ENCODE measurements at regions not wholly inside any gene's neighbourhood (a gene's known extent, or its start where the extent isn't known, plus 50 kb on each side); places are given as distances from the start of the nearest gene placed in this dataset.

DNA sequence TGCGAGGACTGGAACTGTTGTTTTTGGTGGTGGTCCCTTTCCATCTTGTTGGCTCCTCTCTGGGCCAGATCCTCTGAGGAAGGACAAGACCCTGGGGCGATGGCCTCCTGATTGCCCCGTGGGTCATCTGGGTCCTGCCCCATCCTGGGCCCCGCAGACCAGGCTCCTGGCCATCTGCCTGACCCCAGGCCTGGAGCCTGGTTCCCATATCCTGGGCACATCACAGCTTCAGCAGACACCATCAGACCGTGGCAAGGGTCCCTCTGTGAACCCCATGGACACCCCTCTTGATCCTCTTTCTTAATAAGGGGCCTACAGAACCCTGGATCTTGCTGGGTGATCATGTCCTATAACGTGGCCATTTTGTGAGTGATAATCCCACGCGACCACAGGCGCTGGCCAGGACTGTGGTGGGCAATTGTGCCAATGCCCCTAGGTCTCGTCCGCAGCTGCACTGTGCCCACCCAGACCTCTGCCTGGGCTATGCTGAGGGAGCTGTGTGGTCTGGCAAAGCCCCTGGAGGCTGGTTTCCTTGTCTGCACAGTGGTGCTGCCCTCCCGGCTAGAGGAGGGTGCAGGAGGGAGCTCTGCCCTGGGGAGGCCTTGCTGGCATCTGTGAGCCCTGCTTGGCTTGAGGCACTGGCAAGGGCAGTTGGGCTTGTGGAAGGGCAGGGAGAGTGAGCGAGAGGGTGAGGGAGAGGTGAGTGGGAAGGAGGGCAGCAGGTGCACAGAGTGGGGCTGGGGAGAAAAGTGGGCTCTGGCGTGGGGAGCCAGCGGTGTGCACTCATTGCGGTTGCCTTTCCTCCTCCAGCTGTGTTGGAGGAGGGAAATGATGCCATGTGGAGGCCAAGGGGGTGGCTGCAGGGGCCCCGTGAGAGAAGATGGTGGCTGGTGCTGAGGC lies 53.1 kb upstream of the PRR23E start:
- DNase-seq, result no peak

DNA sequence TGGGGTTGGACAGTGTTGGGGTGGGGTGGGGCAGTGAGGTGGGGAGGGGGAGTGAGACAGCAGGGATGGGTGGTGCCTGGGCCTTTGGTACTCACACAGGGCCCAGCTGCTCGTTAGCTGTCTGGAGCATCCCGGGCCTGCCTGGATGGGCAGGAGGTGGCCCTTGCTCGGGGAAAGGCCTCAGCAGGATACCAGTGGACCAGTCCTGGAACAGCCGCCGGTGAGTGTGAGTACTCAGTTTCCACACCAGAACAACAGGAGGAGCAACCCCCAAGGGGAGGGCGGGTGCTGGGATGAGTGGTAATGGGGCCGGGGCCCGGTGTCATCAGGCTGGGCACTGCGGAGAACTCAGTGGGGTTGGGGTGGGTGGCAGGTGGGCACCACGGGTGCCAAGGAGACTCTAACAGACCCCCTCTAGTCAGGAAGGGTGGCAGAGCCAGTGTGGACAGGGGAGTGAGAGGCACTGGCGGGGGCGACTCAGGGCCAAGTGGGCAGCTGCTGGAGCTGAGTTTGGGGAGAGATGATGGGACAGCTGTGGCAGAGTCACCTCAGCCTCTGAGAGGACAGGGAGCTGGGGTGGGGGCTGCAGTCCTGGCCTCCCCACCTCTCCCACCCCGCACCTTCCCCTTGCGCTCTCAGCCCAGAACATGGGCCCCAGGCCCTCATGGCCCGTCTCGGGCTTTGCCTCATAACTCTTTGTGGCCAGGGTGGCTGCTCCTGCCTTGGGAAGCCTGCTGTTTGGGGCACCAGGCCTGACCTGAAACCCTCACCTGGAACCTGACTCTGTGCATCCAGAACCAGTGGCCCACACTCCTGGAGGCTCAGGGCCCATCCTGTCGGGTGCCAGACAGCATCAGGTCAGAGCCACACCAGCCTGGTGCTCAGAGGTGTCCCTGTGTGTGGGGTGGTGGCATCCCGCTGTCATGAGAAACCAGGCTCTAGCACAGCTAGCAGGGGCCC lies 52.1 kb upstream of the PRR23E start:
- DNase-seq, result no peak

DNA sequence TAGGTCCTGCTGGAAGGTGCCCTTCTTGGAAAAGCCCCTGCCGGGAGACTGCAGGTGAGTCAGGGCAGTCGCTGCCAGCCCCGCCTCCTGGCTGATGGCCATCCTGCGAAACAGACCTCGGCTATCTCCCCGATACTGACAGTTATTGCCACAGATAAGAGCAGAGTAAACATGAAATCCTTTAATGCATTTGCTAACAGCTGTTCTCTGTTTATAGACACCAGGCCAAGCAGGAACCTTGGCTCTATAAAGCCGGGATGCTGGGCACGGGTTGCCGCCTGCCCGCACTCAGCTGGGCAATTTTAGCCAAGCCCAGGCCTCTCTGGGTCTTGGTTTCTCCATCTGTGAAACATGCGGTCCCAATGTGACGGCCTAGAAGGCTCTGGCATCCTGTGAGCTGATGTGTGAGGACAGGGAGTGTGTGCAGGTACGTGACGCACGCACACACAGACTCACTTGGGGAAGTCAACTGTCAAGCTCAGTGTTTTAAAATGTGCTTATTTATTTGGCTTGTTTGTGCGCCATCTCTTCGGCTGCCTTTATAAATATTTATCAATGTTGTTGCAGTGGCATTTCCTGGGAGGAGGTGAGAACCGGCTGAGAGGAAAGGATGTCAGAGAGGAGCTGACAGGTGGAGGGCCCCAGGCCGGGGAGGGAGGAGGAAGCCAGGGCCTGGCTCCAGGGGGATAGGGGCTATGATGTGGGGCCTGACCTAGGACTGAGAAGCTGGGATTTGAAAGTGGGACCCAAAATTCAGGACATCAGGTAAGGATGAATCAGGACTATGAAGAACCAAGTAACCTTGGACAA lies 50.8 kb upstream of the PRR23E start:
- DNase-seq, result peak; percentile 53
